ENCODE measurements at regions not wholly inside any gene's neighbourhood (a gene's known extent, or its start where the extent isn't known, plus 50 kb on each side); places are given as distances from the start of the nearest gene placed in this dataset.

GRCh38 chr2:142670362-142670761 lies 207.1 kb upstream of the KYNU start:
- TF ChIP-seq CTCF (conservative IDR thresholded peaks at IDR 0.05; ENCODE audit: low read depth, low read length), result no peak
- TF ChIP-seq EZH2 (IDR thresholded peaks at IDR 0.05; ENCODE audit: borderline replicate concordance, low read depth, low read length, poor library complexity, severe bottlenecking), result no peak
